ENCODE measurements at regions not wholly inside any gene's neighbourhood (a gene's known extent, or its start where the extent isn't known, plus 50 kb on each side); places are given as distances from the start of the nearest gene placed in this dataset.

DNA sequence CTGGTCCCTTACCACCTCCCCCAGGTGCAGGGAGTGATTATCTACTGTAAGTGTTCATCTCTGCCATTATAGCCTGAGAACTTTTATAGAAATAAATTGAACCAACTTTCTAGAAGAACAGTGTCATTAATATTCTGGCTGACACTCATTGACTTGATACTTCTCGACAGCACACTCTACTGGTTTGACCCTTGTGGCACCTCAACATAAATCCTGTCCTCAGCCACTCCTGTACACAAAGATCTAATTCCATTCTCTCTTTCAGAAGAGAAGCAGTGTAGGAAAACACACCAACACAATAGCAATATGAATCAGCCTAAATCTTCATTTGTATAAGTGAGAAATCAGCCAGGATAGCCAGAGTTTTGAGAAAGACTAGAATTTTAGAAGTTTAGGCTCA is 417.7 kb downstream of the TAF11L14 start:
- no peak for DNase-seq

DNA sequence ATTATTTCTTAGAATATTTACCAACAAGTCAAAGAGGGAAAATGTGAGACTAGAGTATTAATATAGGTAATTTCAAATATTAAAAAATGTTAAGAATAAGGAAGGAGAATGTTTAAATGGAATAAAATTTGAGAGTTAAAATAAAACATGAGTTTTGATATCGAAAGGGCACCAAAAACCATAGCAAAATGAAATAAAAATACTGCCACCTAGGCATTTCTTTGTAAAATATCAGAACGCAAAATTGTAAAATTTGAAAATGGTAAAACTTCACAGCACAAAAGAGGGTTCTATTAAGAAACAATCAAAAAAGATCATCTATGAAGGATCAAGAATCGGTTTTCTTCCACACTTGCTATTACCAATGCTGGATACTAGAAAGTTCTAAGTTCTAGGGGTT is 418.3 kb downstream of the TAF11L14 start:
- no peak for DNase-seq

DNA sequence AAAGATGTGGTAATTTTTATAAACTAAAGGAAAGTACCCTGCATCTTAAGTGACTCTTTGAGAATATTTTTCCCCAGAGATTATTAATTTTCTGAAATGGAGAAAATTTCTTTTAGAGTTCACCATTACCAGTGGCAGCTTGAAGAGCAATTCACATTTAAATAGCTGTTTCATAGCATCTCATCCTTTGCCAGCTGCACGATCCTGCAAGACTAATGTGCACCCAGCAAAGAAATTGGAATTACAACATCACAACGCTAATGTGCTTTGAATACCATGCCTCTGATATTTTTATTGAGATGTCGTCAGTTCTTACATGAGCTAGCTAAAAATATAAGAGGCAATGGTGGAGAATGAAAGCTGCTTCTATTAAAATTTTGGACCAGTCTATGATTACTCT is 423.5 kb downstream of the TAF11L14 start:
- no peak for DNase-seq

DNA sequence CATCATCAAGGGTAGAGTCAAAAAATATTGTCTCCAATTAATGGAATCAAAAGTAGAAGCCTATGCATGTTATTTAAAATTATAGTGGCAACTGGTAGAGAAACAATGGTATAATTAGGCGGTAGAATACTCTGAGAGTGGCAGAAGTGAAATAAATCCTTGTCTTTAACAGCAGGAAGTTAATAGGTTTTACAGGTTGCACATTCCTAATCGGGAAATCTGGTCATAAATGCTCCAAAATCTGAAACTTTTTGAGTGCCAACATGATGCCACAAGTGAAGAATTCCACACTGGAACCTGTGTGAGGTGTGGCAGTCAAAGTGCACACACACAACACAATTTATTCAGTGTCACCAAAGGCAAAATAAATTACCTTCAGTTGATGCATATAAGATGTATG is 433.4 kb downstream of the TAF11L14 start:
- DNase-seq: no peak

DNA sequence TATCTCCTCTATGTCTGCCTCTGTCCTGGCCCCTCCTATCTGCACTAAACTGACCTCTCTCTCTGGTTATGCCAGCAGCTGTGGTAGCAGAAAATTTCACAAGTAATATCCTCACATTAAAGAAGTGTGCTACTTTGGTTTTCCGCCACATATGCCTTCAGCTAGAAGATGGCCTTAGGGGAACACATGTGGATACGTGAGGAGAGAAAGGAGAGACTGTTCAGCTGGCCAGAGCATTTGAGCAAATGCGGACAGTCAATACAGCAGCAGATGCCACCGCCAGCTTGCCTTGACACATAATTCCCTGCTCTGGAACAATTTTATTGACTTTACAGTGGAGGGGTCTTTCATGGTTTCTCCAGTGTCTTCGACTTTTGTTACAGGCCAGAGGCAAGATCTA is 434.6 kb downstream of the TAF11L14 start:
- DNase-seq: no peak

DNA sequence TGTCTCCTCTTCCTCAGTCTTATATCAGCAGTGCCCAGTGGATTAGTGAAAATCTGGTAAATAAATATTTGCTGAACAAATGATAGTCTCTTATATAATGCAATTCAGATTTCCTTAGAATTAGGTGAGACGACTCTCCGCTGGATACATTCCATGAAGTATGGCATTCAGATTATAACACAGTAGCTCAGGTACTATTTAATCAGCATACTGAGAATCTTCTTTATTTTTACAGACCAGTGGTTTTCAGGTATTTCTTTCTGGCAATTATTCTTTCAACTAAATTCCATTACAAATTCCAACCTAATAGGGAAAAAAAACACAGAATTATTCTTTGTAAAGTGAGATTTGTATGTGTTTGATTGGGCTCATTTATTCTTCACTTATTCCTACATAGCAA is 435.5 kb downstream of the TAF11L14 start:
- no peak for DNase-seq

DNA sequence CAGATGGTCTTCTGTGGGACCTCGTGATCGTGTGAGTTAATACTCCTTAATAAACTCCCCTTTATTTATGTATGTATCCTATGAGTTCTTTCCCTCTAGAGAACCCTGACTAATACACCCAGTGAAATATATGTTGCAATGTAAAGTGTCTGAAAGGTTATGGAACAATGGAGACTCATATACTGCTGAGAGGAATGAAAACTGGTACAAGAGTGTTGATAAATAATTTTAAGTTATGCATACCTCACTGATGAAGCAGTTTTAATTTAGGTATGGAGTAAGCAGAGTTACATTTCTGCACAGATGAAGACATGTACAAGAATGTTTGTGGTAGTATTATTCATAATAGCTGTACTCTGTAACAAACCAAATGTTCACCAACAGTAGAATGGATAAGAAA is 438.3 kb downstream of the TAF11L14 start:
- DNase-seq: no peak

DNA sequence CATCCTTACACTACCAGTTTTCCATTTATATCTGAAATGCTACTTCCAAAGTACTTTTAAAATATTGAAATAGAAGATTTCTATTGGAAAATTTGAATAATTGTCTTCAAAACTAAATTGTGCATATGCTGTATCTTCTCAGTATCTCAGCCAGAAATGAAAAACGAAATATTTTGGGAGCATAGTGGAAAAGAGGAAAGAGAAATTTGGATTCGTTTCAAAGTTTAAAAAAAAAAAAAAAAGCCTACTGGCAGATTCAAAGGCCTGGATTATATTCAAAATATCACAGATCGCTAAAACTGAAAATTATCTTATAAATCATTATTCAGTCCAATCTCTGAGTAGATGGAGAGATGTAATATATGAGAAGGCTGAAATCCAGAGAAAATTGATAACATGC is 440.7 kb downstream of the TAF11L14 start:
- no peak for DNase-seq

DNA sequence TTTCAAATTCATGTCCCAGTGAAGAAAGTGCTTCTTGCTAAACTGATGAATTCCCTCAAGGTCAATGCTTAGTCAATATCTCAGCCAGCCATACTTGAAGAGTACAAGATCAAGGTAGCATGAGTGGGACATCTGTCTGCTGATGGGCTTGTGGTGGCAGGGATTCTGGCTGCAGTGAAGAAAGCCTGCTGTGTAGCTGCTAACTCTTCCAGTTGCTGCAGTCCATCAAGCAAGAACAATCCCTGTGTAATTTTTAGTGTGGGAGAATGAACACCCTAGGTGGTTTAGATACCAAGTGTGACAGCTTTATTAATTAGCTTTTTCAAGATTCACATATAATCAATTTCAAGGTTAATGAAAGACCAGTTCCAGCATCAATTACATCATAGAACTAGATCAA is 443.9 kb downstream of the TAF11L14 start:
- DNase-seq: no peak

DNA sequence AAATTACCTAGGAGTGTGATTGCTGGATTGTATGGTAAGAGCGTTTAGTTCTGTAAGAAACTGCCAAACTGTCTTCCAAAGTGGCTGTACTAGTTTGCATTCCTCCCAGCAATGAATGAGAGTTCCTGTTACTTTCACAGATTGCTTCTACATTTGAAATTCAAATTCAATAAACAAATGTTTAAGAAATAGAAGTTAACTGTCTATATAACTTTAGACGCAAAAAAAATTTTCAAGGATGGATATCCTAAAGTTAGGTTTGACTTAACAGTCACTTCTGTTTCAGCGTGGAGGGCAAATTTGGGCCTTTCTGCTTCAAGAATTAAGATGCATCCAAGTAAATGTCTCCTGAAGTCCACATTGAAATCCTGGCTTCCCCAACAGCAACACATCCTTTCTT is 445.6 kb downstream of the TAF11L14 start:
- no peak for DNase-seq

DNA sequence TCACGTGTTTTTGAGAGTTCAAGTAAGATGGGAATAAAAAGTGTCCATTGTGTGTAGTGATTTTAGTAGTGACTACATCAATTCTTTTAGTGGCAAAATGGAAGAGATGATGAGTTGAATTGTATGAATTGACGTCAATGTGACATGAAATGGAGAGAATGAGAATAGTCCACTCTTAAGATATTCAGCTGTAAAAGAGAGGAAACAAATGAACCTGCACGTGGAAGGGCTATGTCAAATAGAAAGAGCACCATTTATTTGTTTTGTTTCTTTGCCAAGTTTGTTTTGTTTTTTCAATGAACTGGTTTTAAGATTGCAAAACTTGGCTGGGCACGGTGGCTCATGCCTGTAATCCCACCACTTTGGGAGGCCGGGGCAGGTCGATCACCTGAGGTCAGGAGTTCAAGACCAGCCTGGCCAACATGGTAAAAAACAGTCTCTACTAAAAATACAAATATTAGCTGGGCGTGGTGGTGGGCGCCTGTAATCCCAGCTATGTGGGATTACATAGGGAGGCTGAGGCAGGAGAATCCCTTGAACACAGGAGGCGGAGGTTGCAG is 453.8 kb downstream of the TAF11L14 start:
- no peak for DNase-seq

DNA sequence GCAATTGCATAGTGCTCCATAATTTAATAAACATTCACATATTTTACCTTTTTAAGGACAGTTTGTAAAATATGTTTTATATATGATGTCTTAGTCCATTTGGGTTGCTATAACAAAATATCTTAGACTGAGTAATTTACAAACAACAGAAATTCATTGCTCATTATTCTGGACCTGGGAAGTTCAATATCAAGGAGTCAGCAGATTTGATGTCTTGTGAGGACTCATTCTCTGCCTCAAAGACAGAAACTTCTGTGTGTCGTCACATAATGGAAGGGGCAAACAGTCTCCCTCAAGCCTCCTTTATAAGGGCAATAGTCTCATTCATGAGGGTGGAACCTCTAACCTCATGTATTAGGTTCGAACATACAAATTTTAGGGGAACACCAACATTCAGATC is 455.9 kb downstream of the TAF11L14 start:
- no peak for DNase-seq

DNA sequence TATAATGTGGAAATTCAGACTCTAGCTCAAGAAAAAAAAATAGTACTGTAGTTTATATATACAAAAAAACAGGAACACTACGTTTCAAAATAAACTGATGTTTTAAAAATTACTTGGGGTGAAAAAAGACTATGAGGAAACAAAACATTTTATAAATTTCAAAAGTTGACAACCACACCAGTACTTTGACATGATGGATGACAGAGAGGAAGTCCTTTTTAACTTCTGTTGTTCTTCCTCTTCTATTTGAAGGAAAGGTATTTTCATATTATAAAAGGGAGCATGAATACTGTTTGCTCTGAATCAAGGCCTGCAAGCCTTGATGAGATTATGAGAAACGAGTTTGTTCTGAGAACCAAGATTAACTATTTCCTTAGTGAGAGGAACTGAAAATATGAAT is 456.9 kb downstream of the TAF11L14 start:
- DNase-seq: no peak

DNA sequence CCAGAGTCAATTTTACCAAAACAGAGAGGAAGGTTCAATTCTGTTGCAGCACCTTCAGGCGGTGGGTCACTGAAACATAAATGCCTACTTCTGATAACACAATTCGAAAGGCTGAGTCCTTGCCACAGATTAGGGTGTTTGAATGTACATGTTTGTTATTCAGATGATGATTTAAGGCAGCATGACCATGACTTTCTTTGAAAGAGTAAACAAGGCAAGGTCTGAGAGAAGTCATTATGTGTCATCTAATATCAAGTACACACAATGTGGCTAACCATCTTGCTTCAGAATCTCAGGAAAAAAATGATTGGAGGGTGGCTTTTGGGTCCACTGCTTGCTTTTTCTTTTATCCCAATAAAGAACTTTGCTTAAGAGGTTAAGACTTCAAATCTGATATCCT is 457.5 kb downstream of the TAF11L14 start:
- no peak for DNase-seq

DNA sequence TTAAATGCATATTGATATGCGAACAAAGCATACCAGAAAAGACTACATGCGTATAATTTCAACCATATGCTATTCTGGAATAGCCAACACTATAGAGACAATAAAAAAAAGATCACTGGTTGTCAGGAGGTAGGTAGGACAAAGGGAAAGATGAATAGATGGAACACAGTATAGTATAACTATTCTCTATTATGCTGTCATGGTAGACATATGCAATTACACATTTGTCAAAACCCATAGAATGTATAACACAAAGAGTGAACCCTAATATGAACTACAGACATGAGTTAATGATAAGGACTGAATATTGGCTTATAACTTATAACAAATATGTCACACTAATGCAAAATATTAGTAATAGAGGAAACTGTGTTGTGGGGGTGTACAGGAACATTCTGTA is 460.8 kb downstream of the TAF11L14 start:
- DNase-seq: no peak

DNA sequence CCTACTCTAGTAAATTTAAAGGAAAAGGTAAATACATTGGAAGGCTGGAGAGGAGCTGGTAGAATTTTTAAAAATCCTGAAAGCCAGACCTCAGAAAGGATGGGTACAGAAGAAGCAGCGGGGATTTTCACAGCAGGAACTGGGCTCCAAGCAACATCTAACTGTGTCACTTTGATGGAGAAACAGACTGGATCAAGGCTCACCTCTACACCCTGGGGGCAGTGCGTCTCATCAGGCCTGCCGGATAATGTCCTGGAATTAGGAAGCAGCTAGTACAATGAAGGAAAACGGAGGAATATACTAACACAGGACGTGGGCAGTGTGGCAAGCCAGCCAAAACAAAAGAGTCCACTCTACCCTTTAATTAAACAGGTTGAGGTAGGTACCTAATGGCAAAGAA is 463.6 kb downstream of the TAF11L14 start:
- no peak for DNase-seq

DNA sequence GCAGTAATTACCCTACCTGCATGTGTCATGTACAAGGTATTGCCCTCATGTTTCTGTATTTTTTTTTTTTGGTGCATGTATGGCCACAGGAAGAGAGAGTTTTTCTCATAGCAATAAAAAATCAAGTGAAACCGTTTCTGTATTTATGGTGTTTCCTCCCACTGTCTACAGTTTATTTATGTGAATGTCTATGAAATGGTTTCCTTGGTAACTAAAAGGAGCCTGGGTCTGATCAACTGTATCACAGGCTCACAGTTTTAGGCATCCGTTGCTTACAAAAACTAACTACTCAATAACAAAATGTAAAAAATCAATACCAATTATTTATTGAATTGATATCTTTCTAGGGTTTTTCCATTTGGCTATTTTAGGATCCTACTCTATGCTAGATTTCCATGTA is 464.4 kb downstream of the TAF11L14 start:
- DNase-seq: no peak

DNA sequence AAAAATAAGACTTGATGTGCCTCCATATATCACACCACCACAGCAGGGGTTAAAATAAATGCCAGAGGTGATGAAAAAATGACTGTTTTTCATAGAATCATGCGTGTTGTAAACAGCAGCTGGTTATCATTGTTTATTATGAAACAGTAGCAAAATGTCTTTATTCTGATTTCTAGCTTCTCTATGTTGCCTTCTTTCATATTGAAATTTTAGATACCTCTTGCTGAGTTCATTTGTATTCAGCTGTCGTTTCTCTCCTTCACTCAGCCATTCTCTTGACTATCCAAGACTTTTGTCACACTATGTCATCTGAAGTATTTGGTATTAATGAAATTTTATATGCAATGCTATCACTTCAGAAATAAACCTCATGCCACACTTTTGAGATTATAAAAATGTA is 465.0 kb downstream of the TAF11L14 start:
- no peak for DNase-seq

DNA sequence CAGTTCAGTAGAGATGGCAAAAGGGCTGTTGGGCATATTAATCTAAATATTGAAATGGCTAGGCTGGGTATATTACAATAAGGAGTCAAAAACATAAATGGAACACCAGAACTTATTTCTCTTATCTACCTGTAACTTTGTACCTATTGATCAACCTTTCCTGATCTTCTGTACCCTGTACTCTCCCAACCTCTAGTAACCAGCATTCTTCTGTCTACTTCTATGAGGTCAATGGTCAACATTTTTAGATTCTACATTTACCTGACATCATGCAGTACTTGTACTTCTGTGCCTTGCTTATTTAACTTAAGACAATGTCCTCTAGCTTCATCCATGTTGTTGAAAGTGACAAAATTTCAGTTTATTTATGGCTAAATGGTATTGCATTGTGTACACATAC is 467.3 kb downstream of the TAF11L14 start:
- no peak for DNase-seq

DNA sequence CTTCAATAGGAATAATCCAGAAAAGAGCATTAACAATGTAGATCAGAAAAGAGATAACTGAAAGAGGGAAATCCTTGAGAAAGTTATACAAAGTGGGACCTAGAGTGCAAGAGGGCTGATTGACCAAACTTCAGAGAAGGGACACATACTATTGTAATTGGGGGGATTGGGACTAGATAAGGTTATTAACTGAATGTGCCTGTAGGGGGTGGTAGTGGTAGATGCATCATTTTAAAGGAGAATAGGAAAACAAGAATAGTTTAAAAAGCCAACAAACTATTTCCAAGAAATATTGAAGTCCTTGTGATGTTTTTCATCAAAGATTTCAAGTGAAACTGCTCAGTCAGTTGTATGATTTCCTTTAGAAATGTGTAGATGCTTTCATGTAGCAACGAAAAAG is 468.5 kb downstream of the TAF11L14 start:
- no peak for DNase-seq

DNA sequence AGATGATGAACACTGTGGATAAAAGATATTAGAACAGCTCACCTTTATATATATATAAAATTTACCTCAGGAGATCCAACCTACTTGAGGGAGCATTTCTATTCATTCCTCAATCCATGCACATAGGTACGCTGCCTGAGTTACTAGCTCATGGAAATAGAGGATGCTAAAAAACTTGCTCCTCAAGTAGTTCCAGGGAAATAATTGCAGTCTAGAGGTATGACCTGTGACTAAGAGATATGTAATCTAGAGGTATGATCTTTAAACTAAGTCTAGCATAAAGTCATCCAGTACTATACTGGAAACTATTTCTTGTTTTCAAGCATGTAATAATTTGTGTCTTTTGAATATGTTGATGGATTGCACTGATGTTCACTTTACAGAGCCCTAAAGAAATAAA is 471.2 kb downstream of the TAF11L14 start:
- DNase-seq: no peak

DNA sequence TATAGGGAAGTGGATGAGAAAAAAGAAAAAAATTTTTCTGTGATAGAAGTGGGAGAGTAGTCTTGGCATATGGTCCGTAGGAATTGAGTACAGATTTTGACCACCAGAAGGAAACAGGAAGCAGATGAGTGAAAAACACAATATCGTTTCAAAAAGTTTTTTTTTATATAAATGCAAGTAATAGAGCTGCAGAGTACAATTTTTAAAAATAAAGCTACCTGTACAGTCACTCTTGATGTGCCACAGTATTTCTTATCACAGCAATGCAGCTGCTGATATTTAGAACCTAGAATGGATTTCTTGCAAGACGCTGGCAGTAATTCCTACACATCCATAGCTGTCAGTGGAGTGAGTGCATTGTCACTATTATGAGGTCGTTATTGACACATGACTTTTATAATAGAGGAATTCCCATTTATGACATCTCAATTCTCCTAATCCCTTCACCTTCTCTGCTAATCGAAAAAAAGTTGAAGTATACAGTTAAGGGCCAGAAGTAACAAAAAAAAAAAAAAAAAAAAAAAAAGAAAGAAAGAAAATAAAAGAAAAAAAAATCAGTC is 477.7 kb downstream of the TAF11L14 start:
- no peak for DNase-seq

DNA sequence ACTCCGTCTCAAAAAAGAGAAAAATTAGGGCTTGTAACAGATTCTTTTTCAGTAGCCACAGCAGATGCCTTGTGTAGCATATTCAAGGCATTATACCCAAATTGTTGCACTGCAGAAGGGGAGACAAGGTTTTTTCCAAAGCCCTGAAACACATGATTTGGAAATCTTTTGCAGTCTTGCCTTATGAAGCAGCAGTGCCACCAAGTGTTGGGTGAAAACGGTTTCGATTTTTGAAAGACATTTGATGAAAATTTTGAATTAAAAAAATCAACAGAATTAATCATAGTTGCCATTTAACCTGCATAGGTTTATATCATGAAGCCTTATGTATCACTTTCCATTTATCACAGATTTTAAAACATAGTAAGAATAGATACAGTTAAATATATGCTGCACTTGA is 479.5 kb downstream of the TAF11L14 start:
- no peak for DNase-seq

DNA sequence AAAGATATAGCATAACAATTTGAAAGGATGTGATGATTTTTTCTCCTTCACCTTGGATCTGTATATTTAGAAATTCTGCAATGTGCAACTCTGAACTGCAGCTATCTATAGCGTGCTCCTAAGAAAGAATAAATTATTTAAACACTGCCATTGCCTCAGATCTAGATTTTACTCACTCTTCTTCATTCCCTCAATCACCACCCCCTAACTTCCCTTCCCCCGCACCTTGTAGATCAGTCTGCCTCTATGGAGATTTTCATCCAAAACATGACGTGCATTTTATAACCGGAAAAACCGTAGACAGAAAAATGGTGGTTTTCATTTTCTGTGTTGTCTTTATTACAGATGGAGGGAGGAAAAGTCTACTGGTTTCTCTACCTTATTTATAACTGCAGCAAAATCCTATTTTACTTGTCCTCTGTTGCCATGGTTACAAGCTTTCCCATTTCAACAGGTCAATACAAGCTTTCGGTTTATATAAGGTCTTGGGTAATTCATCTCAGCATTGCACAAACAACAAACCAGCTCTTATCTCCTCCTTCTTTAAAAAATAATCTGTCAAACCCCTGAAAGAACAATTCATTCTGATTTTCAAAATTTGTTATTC is 480.0 kb downstream of the TAF11L14 start:
- no peak for DNase-seq

DNA sequence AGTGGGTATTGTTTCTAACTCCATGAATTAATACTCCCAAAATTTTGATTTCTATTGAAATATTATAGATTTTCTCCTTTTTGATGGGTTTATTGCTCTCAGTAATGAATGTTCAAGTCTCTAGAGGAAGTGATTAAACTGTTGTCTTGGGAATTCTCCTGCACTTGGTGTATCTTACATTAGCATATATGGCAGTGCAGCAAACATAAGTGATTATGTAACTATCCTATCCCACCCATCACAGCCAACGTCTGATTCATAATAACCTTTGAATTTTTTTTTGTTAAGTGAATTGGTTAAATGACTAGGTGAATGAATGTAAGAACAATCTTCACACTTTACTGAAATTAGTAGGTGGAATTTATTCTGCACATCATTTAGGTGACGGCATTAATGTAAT is 483.7 kb downstream of the TAF11L14 start:
- DNase-seq: no peak

All from DMS79 treated with DMSO at 0.1 percent for 48 hours (cell line).